H9 (cell line): ENCODE measurements at regions not wholly inside any gene's neighbourhood (a gene's known extent, or its start where the extent isn't known, plus 50 kb on each side); places are given as distances from the start of the nearest gene placed in this dataset.
"Not testable (repeated sequence)": the region's sequence is repeated elsewhere in the genome, so short reads cannot be mapped to it uniquely, and the experiment has no call there.

Source experiments
- DNase-seq: peaks from one replicate; pipeline ENCODE4 v3.0.0-alpha.2; 2017
- H2AFZ ChIP-seq: one replicate; pipeline ENCODE4 v1.6.1; 2013; ENCODE audit warnings: mild to moderate bottlenecking, low read length, control low read depth, moderate library complexity
- H2AK5ac ChIP-seq: 2 replicates; pipeline ENCODE4 v1.6.1; 2013; ENCODE audit warnings: low read length, control low read depth, mixed read lengths; ENCODE audit not compliant: insufficient read length
- H2BK120ac ChIP-seq: one replicate; pipeline ENCODE4 v1.6.1; 2013; ENCODE audit warnings: low read depth, mild to moderate bottlenecking, low read length, control low read depth, inconsistent platforms; ENCODE audit not compliant: poor library complexity, severe bottlenecking
- H2BK12ac ChIP-seq: 2 replicates; pipeline ENCODE4 v1.6.1; 2013; ENCODE audit warnings: low read length, control low read depth, mixed read lengths, low read depth; ENCODE audit not compliant: insufficient read length
- H2BK15ac ChIP-seq: 2 replicates; pipeline ENCODE4 v1.6.1; 2013; ENCODE audit warnings: low read depth, low read length, control low read depth
- H2BK20ac ChIP-seq: one replicate; pipeline ENCODE4 v1.6.1; 2013; ENCODE audit warnings: low read depth, mild to moderate bottlenecking, low read length, control low read depth, inconsistent platforms; ENCODE audit not compliant: poor library complexity, severe bottlenecking
- H2BK5ac ChIP-seq: 2 replicates; pipeline ENCODE4 v1.6.1; 2013; ENCODE audit warnings: low read length, control low read depth, mixed read lengths; ENCODE audit not compliant: insufficient read length
- H3K14ac ChIP-seq: 2 replicates; pipeline ENCODE4 v1.6.1; 2013; ENCODE audit warnings: low read length, control low read depth; ENCODE audit not compliant: insufficient read depth
- H3K18ac ChIP-seq: 2 replicates; pipeline ENCODE4 v1.6.1; 2013; ENCODE audit warnings: low read depth, mild to moderate bottlenecking, mixed read lengths, low read length, control low read depth; ENCODE audit not compliant: insufficient read length
- H3K23ac ChIP-seq: 2 replicates; pipeline ENCODE4 v1.6.1; 2013; ENCODE audit warnings: low read length, control low read depth, mixed read lengths, low read depth; ENCODE audit not compliant: insufficient read length
- H3K23me2 ChIP-seq: 2 replicates; pipeline ENCODE4 v1.6.1; 2013; ENCODE audit warnings: low read depth, mild to moderate bottlenecking, mixed read lengths, low read length, control low read depth; ENCODE audit not compliant: insufficient read length, poor library complexity, severe bottlenecking
- H3K27ac ChIP-seq: 2 replicates; pipeline ENCODE4 v1.5.1; 2013; ENCODE audit warnings: low read length, control low read depth, mixed read lengths, low read depth; ENCODE audit not compliant: insufficient read length
- H3K27me3 ChIP-seq: 2 replicates; pipeline ENCODE4 v1.6.1; 2013; ENCODE audit warnings: low read length, control low read depth, inconsistent platforms; ENCODE audit not compliant: insufficient read depth
- H3K4ac ChIP-seq: 2 replicates; pipeline ENCODE4 v1.6.1; 2013; ENCODE audit warnings: low read depth, mild to moderate bottlenecking, control low read depth, inconsistent platforms, low read length, moderate library complexity
- H3K4me1 ChIP-seq: 2 replicates; pipeline ENCODE4 v1.6.1; 2013; ENCODE audit warnings: low read length, control low read depth, inconsistent platforms; ENCODE audit not compliant: insufficient read depth
- H3K4me2 ChIP-seq: 2 replicates; pipeline ENCODE4 v1.6.1; 2013; ENCODE audit warnings: low read length, control low read depth, mixed read lengths; ENCODE audit not compliant: insufficient read length, insufficient read depth
- H3K56ac ChIP-seq: 2 replicates; pipeline ENCODE4 v1.6.1; 2013; ENCODE audit warnings: low read depth, mild to moderate bottlenecking, mixed read lengths, low read length, control low read depth; ENCODE audit not compliant: insufficient read length
- H3K79me1 ChIP-seq: 2 replicates; pipeline ENCODE4 v1.6.1; 2013; ENCODE audit warnings: low read depth, mild to moderate bottlenecking, moderate library complexity, low read length, control low read depth, inconsistent platforms; ENCODE audit not compliant: insufficient read depth, poor library complexity, severe bottlenecking
- H3K79me2 ChIP-seq: 2 replicates; pipeline ENCODE4 v1.6.1; 2013; ENCODE audit warnings: low read length, control low read depth, inconsistent platforms; ENCODE audit not compliant: insufficient read depth
- H3K9ac ChIP-seq: 2 replicates; pipeline ENCODE4 v1.6.1; 2013; ENCODE audit warnings: low read length, control low read depth, mixed read lengths; ENCODE audit not compliant: insufficient read length; ENCODE audit errors: extremely low read depth
- H3K9me3 ChIP-seq: one replicate; pipeline ENCODE4 v1.6.1; 2013; ENCODE audit warnings: low read depth, low read length, inconsistent platforms; ENCODE audit not compliant: control insufficient read depth
- H3T11ph ChIP-seq: one replicate; pipeline ENCODE4 v1.6.1; 2013; ENCODE audit warnings: mild to moderate bottlenecking, low read length, control low read depth, inconsistent platforms
- H4K20me1 ChIP-seq: one replicate; pipeline ENCODE4 v1.6.1; 2013; ENCODE audit not compliant: control insufficient read depth, insufficient read length, insufficient read depth
- H4K5ac ChIP-seq: 2 replicates; pipeline ENCODE4 v1.6.1; 2013; ENCODE audit warnings: low read depth, mild to moderate bottlenecking, mixed read lengths, low read length, control low read depth; ENCODE audit not compliant: insufficient read length
- H4K8ac ChIP-seq: replicated peaks from 2 replicates; pipeline ENCODE4 v1.6.1; 2013; ENCODE audit warnings: low read length, control low read depth, mixed read lengths, low read depth; ENCODE audit not compliant: insufficient read length
- H4K91ac ChIP-seq: 2 replicates; pipeline ENCODE4 v1.6.1; 2013; ENCODE audit warnings: low read depth, mild to moderate bottlenecking, moderate library complexity, mixed read lengths, low read length, control low read depth; ENCODE audit not compliant: insufficient read length
- H3K27ac Mint-ChIP-seq, 3 experiments: 2 replicates in 2 of 3; 3 replicates in 1 of 3; pipeline ENCODE4 v1.8.0; 2020 to 2021; ENCODE audit warnings: mixed read lengths in 3 of 3, mild to moderate bottlenecking in 1 of 3, moderate library complexity in 1 of 3
- H3K27me3 Mint-ChIP-seq: 2 replicates; pipeline ENCODE4 v1.8.0; 2021; ENCODE audit warnings: low read depth, mild to moderate bottlenecking, moderate library complexity, mixed read lengths
- H3K36me3 Mint-ChIP-seq, 3 experiments: 2 replicates in 2 of 3; 3 replicates in 1 of 3; pipeline ENCODE4 v1.8.0; 2020 to 2021; ENCODE audit warnings: low read depth in 3 of 3, mixed read lengths in 3 of 3; ENCODE audit not compliant: insufficient read depth in 1 of 3
- H3K4me1 Mint-ChIP-seq, 2 experiments: 2 replicates each; pipeline ENCODE4 v1.8.0; 2020; ENCODE audit warnings: mixed read lengths in 2 of 2
- H3K4me3 Mint-ChIP-seq, 2 experiments: 2 replicates in 1 of 2; 3 replicates in 1 of 2; pipeline ENCODE4 v1.8.0; 2020 to 2021; ENCODE audit warnings: mild to moderate bottlenecking in 2 of 2, mixed read lengths in 2 of 2, moderate library complexity in 1 of 2
- H3K9me3 Mint-ChIP-seq, 2 experiments: 2 replicates in 1 of 2; 3 replicates in 1 of 2; pipeline ENCODE4 v1.8.0; 2020; ENCODE audit warnings: mild to moderate bottlenecking in 2 of 2, mixed read lengths in 2 of 2, moderate library complexity in 1 of 2
- WGBS: extraction: QIAGEN DNeasy Blood & Tissue Kit; methylation state at CpG from one replicate; pipeline ENCODE4 v1.1.7; 2013; ENCODE audit warnings: missing lambda C conversion rate, low lambda C conversion rate, mixed read lengths; ENCODE audit not compliant: insufficient read length; ENCODE audit errors: extremely low coverage; 5-methylcytosine and 5-hydroxymethylcytosine counted together

DNA sequence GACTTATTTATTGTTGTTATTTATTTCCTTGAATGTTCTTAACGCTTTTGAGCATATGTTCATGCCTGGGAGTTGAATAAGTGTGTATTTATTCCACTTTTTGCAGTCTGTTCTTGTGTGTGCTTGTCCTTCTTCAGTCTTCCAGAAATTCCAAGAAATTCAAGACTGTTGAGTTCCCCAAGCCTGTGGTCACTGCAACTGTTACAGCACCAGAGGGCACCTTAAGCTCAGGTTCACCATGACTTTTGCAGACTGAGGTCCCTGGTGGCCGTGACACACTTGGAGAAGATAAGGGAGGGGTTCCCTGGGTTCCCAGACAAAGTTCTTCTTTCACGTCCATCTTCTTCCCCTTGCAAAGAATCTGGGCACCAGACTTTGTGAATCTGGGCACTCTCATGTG lies 89.6 kb upstream of the POTED start:
- not testable (repeated sequence) for H4K5ac ChIP-seq, H2BK12ac ChIP-seq, H3K56ac ChIP-seq, H3K27ac Mint-ChIP-seq, H3K4me2 ChIP-seq, H3K27me3 ChIP-seq, H3K9ac ChIP-seq, H3K4ac ChIP-seq, H2BK120ac ChIP-seq, H2BK5ac ChIP-seq, H2AK5ac ChIP-seq, DNase-seq, H2AFZ ChIP-seq, H3K36me3 Mint-ChIP-seq, H3K27me3 Mint-ChIP-seq, H3K4me3 Mint-ChIP-seq, H3K4me1 Mint-ChIP-seq, H3K79me2 ChIP-seq, H3K18ac ChIP-seq, H3K79me1 ChIP-seq, H2BK20ac ChIP-seq, H4K20me1 ChIP-seq, H4K8ac ChIP-seq, H4K91ac ChIP-seq, H3K23me2 ChIP-seq, H2BK15ac ChIP-seq, H3K23ac ChIP-seq, H3K4me1 ChIP-seq, H3T11ph ChIP-seq, H3K27ac ChIP-seq, H3K14ac ChIP-seq
- no CpG with 5 or more reads among the region's 3 CpGs for WGBS
- H3K9me3 ChIP-seq = peaks cover 16% of the 10 kb centered on the region
- H3K9me3 Mint-ChIP-seq = peaks cover 43 to 54% of the 10 kb centered on the region in 2 experiments

DNA sequence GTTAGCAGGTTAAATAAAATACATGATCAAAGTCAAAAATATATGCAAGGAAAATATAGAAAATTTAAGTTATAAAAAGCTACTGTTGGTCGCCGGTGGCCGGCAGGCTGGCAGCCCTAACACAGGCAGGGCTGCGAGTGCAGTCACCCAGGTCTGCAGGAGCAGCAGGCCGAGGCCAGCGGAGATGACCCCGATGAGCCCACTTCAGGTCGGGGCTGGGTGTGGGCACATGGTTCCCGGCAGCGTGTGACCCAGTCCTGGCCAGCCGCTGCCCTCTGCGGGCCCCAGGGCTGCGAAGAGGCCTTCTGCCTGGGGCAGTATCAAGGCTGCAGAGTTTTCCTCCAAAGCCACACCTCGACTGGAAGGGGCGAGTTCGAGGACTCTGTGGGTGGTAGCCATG lies 84.6 kb upstream of the POTED start:
- DNase-seq, H2BK5ac ChIP-seq, H4K20me1 ChIP-seq, H3K18ac ChIP-seq, H2AFZ ChIP-seq, H3K79me1 ChIP-seq, H3K4me3 Mint-ChIP-seq, H4K5ac ChIP-seq, H3K4me2 ChIP-seq, H3K4me1 Mint-ChIP-seq, H2BK15ac ChIP-seq, H3K27me3 ChIP-seq, H3K4me1 ChIP-seq, H3K4ac ChIP-seq, H4K8ac ChIP-seq, H2BK12ac ChIP-seq, H3K23me2 ChIP-seq, H3K27ac Mint-ChIP-seq, H2AK5ac ChIP-seq, H2BK20ac ChIP-seq, H3K9ac ChIP-seq, H3K36me3 Mint-ChIP-seq, H3T11ph ChIP-seq, H3K23ac ChIP-seq, H4K91ac ChIP-seq, H3K56ac ChIP-seq, H3K14ac ChIP-seq, H2BK120ac ChIP-seq, H3K79me2 ChIP-seq, H3K27ac ChIP-seq, H3K27me3 Mint-ChIP-seq: not testable (repeated sequence)
- H3K9me3 ChIP-seq = peaks cover 29% of the 10 kb centered on the region
- H3K9me3 Mint-ChIP-seq = peaks cover 34 to 44% of the 10 kb centered on the region in 2 experiments
- no CpG with 5 or more reads among the region's 16 CpGs for WGBS
